K562 (cell line): ENCODE measurements at regions not wholly inside any gene's neighbourhood (a gene's known extent, or its start where the extent isn't known, plus 50 kb on each side); places are given as distances from the start of the nearest gene placed in this dataset.

ENCODE experiments used
- ATAC-seq: fragments of 200-7000 bp; cut with Tn5 transposase; 3 replicates; pipeline ENCODE4 v1.9.1; 2020; ENCODE audit warnings: moderate library complexity
- BruUV-seq: library from RNA; stranded (reverse); fragments of 400-500 nt; replicated peaks from 2 replicates; lab custom pipeline; 2021; lab: Mats Ljungman, UMichigan
- CTCF ChIA-PET: fragments of 300-600 bp; formaldehyde crosslinking; extraction: SDS; loops from one replicate; lab custom pipeline; 2021; ENCODE audit warnings: low intra/inter-chr PET ratio; lab: Yijun Ruan, JAX
- POLR2A ChIA-PET: fragments of 300-600, 350-650 bp; sonication (Branson Sonifier 250); formaldehyde crosslinking; extraction: SDS; loops from one replicate; lab custom pipeline; 2021; ENCODE audit warnings: antibody characterized with exemption, inconsistent platforms; lab: Yijun Ruan, JAX
- DNase-seq, 4 experiments: peaks; one replicate each; pipeline versions ENCODE4 v3.0.0 to v3.0.0-alpha.2; 2011 to 2018; ENCODE audit warnings: low spot score in 3 of 4, mixed read lengths in 3 of 4; ENCODE audit errors: extremely low read depth in 1 of 4
- FAIRE-seq: peaks from 2 replicates; lab custom pipeline; 2011; peaks lifted over from hg19 to GRCh38; lab: Jason Lieb, UNC
- H2AFZ ChIP-seq: 2 replicates; pipeline ENCODE4 v1.6.0; 2011; ENCODE audit warnings: low read depth, low read length, control low read depth, inconsistent platforms
- H3K27ac ChIP-seq: fragments of 200-600 bp; 3 replicates; pipeline ENCODE4 v1.8.0; 2011; ENCODE audit warnings: low read depth, mild to moderate bottlenecking, control low read depth, inconsistent platforms, low read length, moderate library complexity, mixed read lengths; ENCODE audit errors: extremely low read depth
- H3K27me3 ChIP-seq, 2 experiments: fragments of 300-600 bp in 1 of 2; 2 replicates in 1 of 2; 3 replicates in 1 of 2; pipeline versions ENCODE4 v1.6.0 to v1.8.0; 2011; ENCODE audit warnings: inconsistent platforms in 2 of 2, low read length in 2 of 2, mild to moderate bottlenecking in 1 of 2, mixed read lengths in 1 of 2, moderate library complexity in 1 of 2; ENCODE audit not compliant: control insufficient read depth in 2 of 2, insufficient read depth in 2 of 2
- H3K36me3 ChIP-seq: fragments of 300-600 bp; 3 replicates; pipeline ENCODE4 v1.8.0; 2011; ENCODE audit warnings: mild to moderate bottlenecking, low read length, inconsistent platforms; ENCODE audit not compliant: control insufficient read depth, insufficient read depth
- H3K4me1 ChIP-seq, 2 experiments: fragments of 200-600 bp in 1 of 2; replicated peaks in 1 of 2; 2 replicates in 1 of 2; 3 replicates in 1 of 2; pipeline versions ENCODE4 v1.5.1 to v1.8.0; 2011; ENCODE audit warnings: inconsistent platforms in 2 of 2, low read length in 2 of 2, mild to moderate bottlenecking in 1 of 2, mixed read lengths in 1 of 2, moderate library complexity in 1 of 2; ENCODE audit not compliant: control insufficient read depth in 2 of 2, insufficient read depth in 2 of 2
- H3K4me2 ChIP-seq: 2 replicates; pipeline ENCODE4 v1.6.1; 2011; ENCODE audit warnings: low read length, control low read depth, inconsistent platforms, mixed read lengths; ENCODE audit not compliant: insufficient read depth
- H3K4me3 ChIP-seq: fragments of 200-600 bp; sonication (generic), shearing (Covaris generic); 2 replicates; pipeline ENCODE4 v1.5.1; 2016; ENCODE audit warnings: control low read depth, inconsistent platforms
- H3K79me2 ChIP-seq: fragments of 200-600 bp; 3 replicates; pipeline ENCODE4 v1.8.0; 2011; ENCODE audit warnings: low read length, inconsistent platforms; ENCODE audit not compliant: control insufficient read depth, insufficient read depth
- H3K9ac ChIP-seq, 2 experiments: 2 replicates each; pipeline versions ENCODE4 v1.6.0 to v1.6.1; 2011; ENCODE audit warnings: low read depth in 2 of 2, low read length in 2 of 2, control low read depth in 1 of 2, inconsistent platforms in 1 of 2, mild to moderate bottlenecking in 1 of 2, mixed read lengths in 1 of 2; ENCODE audit not compliant: insufficient read depth in 1 of 2
- H3K9me1 ChIP-seq: one replicate; pipeline ENCODE4 v1.6.0; 2011; ENCODE audit warnings: inconsistent platforms, mild to moderate bottlenecking, low read length, moderate library complexity; ENCODE audit not compliant: control insufficient read depth, insufficient read depth
- H3K9me3 ChIP-seq: replicated peaks from 2 replicates; pipeline ENCODE4 v1.5.1; 2011; ENCODE audit warnings: low read depth, low read length, inconsistent platforms; ENCODE audit not compliant: control insufficient read depth, insufficient read depth
- H4K20me1 ChIP-seq: replicated peaks from 2 replicates; pipeline ENCODE4 v1.6.1; 2011; ENCODE audit warnings: low read length, inconsistent platforms, mixed read lengths; ENCODE audit not compliant: control insufficient read depth, insufficient read depth
- ZSCAN29 ChIP-seq: fragments of 450-650 bp; IDR thresholded peaks from 2 replicates; pipeline ENCODE4 v1.6.1; 2017
- WGBS: fragments of 100-300 bp; shearing (Covaris generic); methylation state at CpG from one replicate; pipeline ENCODE4 v1.1.6; 2016; ENCODE audit warnings: low coverage, mixed read lengths; ENCODE audit not compliant: insufficient coverage; ENCODE audit errors: missing lambda C conversion rate; 5-methylcytosine and 5-hydroxymethylcytosine counted together
- in situ Hi-C: fragments of 300-500 bp; cut with MboI; formaldehyde crosslinking; loops from 4 replicates; pipeline ENCODE4 v1.15.0; 2018; ENCODE audit warnings: inconsistent platforms, mixed read lengths
- intact Hi-C: fragments of 100-400 bp; cut with micrococcal nuclease; formaldehyde crosslinking; loops from 2 replicates; pipeline ENCODE4 v1.14.2; 2022
- TF ChIP-seq, protein P1 (sequence below), 2 experiments: fragments of 450-650 bp in 1 of 2; sonication (generic) in 1 of 2; formaldehyde crosslinking in 1 of 2; IDR thresholded peaks; 2 replicates each; pipeline versions ENCODE4 v1.7.1 to v1.9.0; 2016 to 2022; ENCODE audit warnings: inconsistent platforms in 1 of 2, mild to moderate bottlenecking in 1 of 2, missing genetic modification reagents in 1 of 2
- TF ChIP-seq, protein P2 (sequence below): fragments of 250-450 bp; sonication (Bioruptor Pico); IDR thresholded peaks from 2 replicates; pipeline ENCODE4 v1.8.0; 2021; ENCODE audit warnings: moderate library complexity, mild to moderate bottlenecking, inconsistent platforms

DNA sequence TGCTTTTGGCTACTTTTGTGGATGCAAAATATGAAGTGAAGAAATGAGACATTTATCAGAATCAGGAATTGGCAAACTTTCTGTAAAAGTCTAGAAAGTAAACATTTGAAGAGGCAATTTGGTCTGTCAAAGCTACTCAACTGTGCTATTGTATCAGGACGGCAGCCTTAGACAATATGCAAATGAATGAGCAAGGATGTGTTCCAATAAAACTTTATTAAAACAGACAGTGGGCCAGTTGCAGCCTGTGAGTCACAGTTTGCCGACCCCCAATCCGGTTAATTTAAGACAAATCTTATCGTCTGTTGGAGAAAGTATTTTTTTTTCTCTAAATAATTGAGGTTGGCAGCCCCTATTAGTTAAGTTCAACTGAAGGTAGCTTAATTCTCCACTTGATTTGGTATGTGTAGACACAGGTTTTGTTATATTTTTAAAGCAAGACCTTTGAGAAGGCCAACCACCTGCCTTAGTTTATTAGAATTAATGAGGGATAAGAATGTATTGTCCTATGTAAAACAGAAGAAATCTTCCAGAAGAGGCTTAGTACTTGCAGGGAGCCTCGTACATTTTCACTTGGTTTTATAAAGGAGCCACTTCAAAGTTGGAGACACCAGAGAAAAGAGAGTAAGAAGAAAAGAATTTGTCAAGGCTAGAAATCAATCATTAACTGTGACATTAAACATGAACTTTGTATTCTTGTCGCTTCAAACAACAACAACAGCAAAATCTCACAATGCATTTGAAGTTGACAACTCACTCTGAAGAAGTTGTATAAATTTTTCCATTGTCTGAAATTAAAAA lies 81.6 kb upstream of the FAT1 start:
- no peak overlapping the region for H3K4me3 ChIP-seq
- DNase-seq (no peak), ATAC-seq (no peak)
- POLR2A ChIA-PET: interaction anchor here (0.6 kb wide), 1 partner anchor 86 kb away, joined by 3 read pairs; no protein-coding TSS in a partner anchor
- no peaks in the 10 kb centered on the region for H3K9me1 ChIP-seq
- no peaks in the 10 kb centered on the region for H3K36me3 ChIP-seq
- in situ Hi-C loops: no loop called here
- H2AFZ ChIP-seq: no peak overlapping the region
- no peaks in the 10 kb centered on the region for H3K9me3 ChIP-seq
- H3K27ac ChIP-seq: no peak overlapping the region
- no peak overlapping the region for H3K4me2 ChIP-seq
- H3K79me2 ChIP-seq: no peaks in the 10 kb centered on the region
- BruUV-seq: no TSS peak
- TF ChIP-seq, protein P1, sequence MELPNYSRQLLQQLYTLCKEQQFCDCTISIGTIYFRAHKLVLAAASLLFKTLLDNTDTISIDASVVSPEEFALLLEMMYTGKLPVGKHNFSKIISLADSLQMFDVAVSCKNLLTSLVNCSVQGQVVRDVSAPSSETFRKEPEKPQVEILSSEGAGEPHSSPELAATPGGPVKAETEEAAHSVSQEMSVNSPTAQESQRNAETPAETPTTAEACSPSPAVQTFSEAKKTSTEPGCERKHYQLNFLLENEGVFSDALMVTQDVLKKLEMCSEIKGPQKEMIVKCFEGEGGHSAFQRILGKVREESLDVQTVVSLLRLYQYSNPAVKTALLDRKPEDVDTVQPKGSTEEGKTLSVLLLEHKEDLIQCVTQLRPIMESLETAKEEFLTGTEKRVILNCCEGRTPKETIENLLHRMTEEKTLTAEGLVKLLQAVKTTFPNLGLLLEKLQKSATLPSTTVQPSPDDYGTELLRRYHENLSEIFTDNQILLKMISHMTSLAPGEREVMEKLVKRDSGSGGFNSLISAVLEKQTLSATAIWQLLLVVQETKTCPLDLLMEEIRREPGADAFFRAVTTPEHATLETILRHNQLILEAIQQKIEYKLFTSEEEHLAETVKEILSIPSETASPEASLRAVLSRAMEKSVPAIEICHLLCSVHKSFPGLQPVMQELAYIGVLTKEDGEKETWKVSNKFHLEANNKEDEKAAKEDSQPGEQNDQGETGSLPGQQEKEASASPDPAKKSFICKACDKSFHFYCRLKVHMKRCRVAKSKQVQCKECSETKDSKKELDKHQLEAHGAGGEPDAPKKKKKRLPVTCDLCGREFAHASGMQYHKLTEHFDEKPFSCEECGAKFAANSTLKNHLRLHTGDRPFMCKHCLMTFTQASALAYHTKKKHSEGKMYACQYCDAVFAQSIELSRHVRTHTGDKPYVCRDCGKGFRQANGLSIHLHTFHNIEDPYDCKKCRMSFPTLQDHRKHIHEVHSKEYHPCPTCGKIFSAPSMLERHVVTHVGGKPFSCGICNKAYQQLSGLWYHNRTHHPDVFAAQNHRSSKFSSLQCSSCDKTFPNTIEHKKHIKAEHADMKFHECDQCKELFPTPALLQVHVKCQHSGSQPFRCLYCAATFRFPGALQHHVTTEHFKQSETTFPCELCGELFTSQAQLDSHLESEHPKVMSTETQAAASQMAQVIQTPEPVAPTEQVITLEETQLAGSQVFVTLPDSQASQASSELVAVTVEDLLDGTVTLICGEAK (IDR thresholded peaks at IDR 0.05): peak; percentile 98
- TF ChIP-seq, protein P1 (CRISPR knock-in tag; IDR thresholded peaks at IDR 0.05): peak; percentile 98
- TF ChIP-seq ZSCAN29: 0 out of 2 replicates have a peak, but pooled peaks have one; percentile 12
- TF ChIP-seq, protein P2, sequence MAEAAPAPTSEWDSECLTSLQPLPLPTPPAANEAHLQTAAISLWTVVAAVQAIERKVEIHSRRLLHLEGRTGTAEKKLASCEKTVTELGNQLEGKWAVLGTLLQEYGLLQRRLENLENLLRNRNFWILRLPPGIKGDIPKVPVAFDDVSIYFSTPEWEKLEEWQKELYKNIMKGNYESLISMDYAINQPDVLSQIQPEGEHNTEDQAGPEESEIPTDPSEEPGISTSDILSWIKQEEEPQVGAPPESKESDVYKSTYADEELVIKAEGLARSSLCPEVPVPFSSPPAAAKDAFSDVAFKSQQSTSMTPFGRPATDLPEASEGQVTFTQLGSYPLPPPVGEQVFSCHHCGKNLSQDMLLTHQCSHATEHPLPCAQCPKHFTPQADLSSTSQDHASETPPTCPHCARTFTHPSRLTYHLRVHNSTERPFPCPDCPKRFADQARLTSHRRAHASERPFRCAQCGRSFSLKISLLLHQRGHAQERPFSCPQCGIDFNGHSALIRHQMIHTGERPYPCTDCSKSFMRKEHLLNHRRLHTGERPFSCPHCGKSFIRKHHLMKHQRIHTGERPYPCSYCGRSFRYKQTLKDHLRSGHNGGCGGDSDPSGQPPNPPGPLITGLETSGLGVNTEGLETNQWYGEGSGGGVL (CRISPR knock-in tag): no peak
- TF ChIP-seq, all 486 proteins: peak for 2
- Histone ChIP-seq H3K27me3 (no peaks in the 10 kb centered on the region), H4K20me1 (no peaks in the 10 kb centered on the region), H3K4me1 (peaks cover 3 to 11% of the 10 kb centered on the region in 2 experiments; a peak in 2 of 5 replicates), H3K9ac (no peak overlapping the region)
- CTCF ChIA-PET: no interaction called here
- FAIRE-seq: no peak
- intact Hi-C loops: no loop called here
- 45% methylated on average over 6 of the region's 6 CpGs for WGBS
